Astrocyte (in vitro differentiated cells and primary cell): ENCODE measurements at regions not wholly inside any gene's neighbourhood (a gene's known extent, or its start where the extent isn't known, plus 50 kb on each side); places are given as distances from the start of the nearest gene placed in this dataset.
A peak's percentile ranks its signal among the peaks of the same experiment; 100 is the strongest.

Source experiments
- DNase-seq: peaks from one replicate; pipeline ENCODE4 v3.0.0-alpha.2; 2010; ENCODE audit warnings: low read depth
- FAIRE-seq: peaks from 2 replicates; lab custom pipeline; 2011; peaks lifted over from hg19 to GRCh38; lab: Jason Lieb, UNC
- H2AFZ ChIP-seq: 2 replicates; pipeline ENCODE4 v1.6.0; 2012; ENCODE audit warnings: low read depth, low read length, inconsistent platforms
- H3K27ac ChIP-seq: 2 replicates; pipeline ENCODE4 v1.5.1; 2011; ENCODE audit warnings: low read depth, low read length, inconsistent platforms
- H3K27me3 ChIP-seq: 2 replicates; pipeline ENCODE4 v1.6.0; 2011; ENCODE audit warnings: low read length, inconsistent platforms; ENCODE audit not compliant: insufficient read depth
- H3K36me3 ChIP-seq: 2 replicates; pipeline ENCODE4 v1.5.1; 2011; ENCODE audit warnings: low read length, inconsistent platforms; ENCODE audit not compliant: insufficient read depth
- H3K4me1 ChIP-seq: 2 replicates; pipeline ENCODE4 v1.5.1; 2011; ENCODE audit warnings: low read length, inconsistent platforms; ENCODE audit not compliant: insufficient read depth
- H3K4me2 ChIP-seq: 2 replicates; pipeline ENCODE4 v1.6.0; 2012; ENCODE audit warnings: low read length, inconsistent platforms
- H3K4me3 ChIP-seq: 2 replicates; pipeline ENCODE4 v1.5.1; 2011; ENCODE audit warnings: low read depth, mild to moderate bottlenecking, low read length, inconsistent platforms; ENCODE audit not compliant: insufficient read depth
- H3K79me2 ChIP-seq: 2 replicates; pipeline ENCODE4 v1.6.0; 2012; ENCODE audit warnings: mild to moderate bottlenecking, low read length, inconsistent platforms; ENCODE audit not compliant: insufficient read depth
- H3K9ac ChIP-seq: 2 replicates; pipeline ENCODE4 v1.6.0; 2012; ENCODE audit warnings: mild to moderate bottlenecking, low read length, inconsistent platforms
- H3K9me3 ChIP-seq: 2 replicates; pipeline ENCODE4 v1.5.1; 2012; ENCODE audit warnings: low read depth, mild to moderate bottlenecking, low read length, inconsistent platforms; ENCODE audit not compliant: insufficient read depth
- H4K20me1 ChIP-seq: 2 replicates; pipeline ENCODE4 v1.6.0; 2012; ENCODE audit warnings: low read length, inconsistent platforms; ENCODE audit not compliant: insufficient read depth
- H3K27ac Mint-ChIP-seq: one replicate; pipeline ENCODE4 v1.8.0; 2021; ENCODE audit warnings: mild to moderate bottlenecking, mixed read lengths; ENCODE audit not compliant: unreplicated experiment
- H3K27me3 Mint-ChIP-seq: one replicate; pipeline ENCODE4 v1.8.0; 2021; ENCODE audit warnings: low read depth, mixed read lengths; ENCODE audit not compliant: unreplicated experiment
- H3K36me3 Mint-ChIP-seq: one replicate; pipeline ENCODE4 v1.8.0; 2021; ENCODE audit warnings: low read depth, mixed read lengths; ENCODE audit not compliant: unreplicated experiment
- H3K4me1 Mint-ChIP-seq: one replicate; pipeline ENCODE4 v1.8.0; 2021; ENCODE audit warnings: low read depth, mixed read lengths; ENCODE audit not compliant: unreplicated experiment
- H3K4me3 Mint-ChIP-seq: one replicate; pipeline ENCODE4 v1.8.0; 2021; ENCODE audit warnings: mild to moderate bottlenecking, moderate library complexity, mixed read lengths; ENCODE audit not compliant: unreplicated experiment
- H3K9me3 Mint-ChIP-seq: one replicate; pipeline ENCODE4 v1.8.0; 2021; ENCODE audit warnings: mild to moderate bottlenecking, mixed read lengths; ENCODE audit not compliant: unreplicated experiment
- CTCF ChIP-seq: IDR thresholded peaks from 2 replicates; pipeline ENCODE4 v1.5.1; 2011; ENCODE audit warnings: low read depth, mild to moderate bottlenecking, inconsistent platforms, low read length, moderate library complexity; ENCODE audit not compliant: insufficient read depth
- EZH2 ChIP-seq: IDR thresholded peaks from 2 replicates; pipeline ENCODE4 v1.6.1; 2012; ENCODE audit warnings: mild to moderate bottlenecking, low read length, inconsistent platforms; ENCODE audit not compliant: insufficient read depth

GRCh38 chr5:93179466-93179865 is 401.6 kb downstream of the NR2F1-AS1 start:
- Histone ChIP-seq H3K79me2 (no peaks in the 10 kb centered on the region), H3K36me3 (no peaks in the 10 kb centered on the region), H3K4me2 (no peak overlapping the region), H4K20me1 (no peaks in the 10 kb centered on the region), H3K9me3 (no peaks in the 10 kb centered on the region), H3K4me1 (no peaks in the 10 kb centered on the region), H3K27me3 (no peaks in the 10 kb centered on the region), H3K4me3 (no peak overlapping the region), H3K9ac (no peak overlapping the region), H2AFZ (no peak overlapping the region), H3K27ac (no peak overlapping the region)
- peaks cover 3% of the 10 kb centered on the region for H3K27me3 Mint-ChIP-seq
- TF ChIP-seq EZH2 (no peak), CTCF (no peak)
- no peaks in the 10 kb centered on the region for H3K9me3 Mint-ChIP-seq
- no peaks in the 10 kb centered on the region for H3K4me1 Mint-ChIP-seq
- H3K27ac Mint-ChIP-seq = no peak overlapping the region
- no peak overlapping the region for H3K4me3 Mint-ChIP-seq
- H3K36me3 Mint-ChIP-seq = no peaks in the 10 kb centered on the region
- DNase-seq (no peak), FAIRE-seq (no peak)

- no peak for FAIRE-seq
- no peaks in the 10 kb centered on the region for H3K36me3 Mint-ChIP-seq
Observed at GRCh38 chr5:93174930-93175329, 406.1 kb downstream of the NR2F1-AS1 start.

GRCh38 chr5:93165559-93165958 is 415.5 kb downstream of the NR2F1-AS1 start:
- H3K4me3 Mint-ChIP-seq = no peak overlapping the region
- TF ChIP-seq CTCF = no peak
- TF ChIP-seq EZH2 = no peak
- no peaks in the 10 kb centered on the region for H3K36me3 Mint-ChIP-seq
- DNase-seq (no peak), FAIRE-seq (no peak)
- H3K9me3 Mint-ChIP-seq = peaks cover 13% of the 10 kb centered on the region
- Histone ChIP-seq H3K27me3 (no peaks in the 10 kb centered on the region), H3K4me3 (no peak overlapping the region), H3K9me3 (no peaks in the 10 kb centered on the region), H3K27ac (no peak overlapping the region), H3K9ac (no peak overlapping the region), H2AFZ (no peak overlapping the region), H3K4me1 (peaks cover 31% of the 10 kb centered on the region), H3K79me2 (no peaks in the 10 kb centered on the region), H4K20me1 (no peaks in the 10 kb centered on the region), H3K4me2 (no peak overlapping the region), H3K36me3 (no peaks in the 10 kb centered on the region)
- peaks cover 26% of the 10 kb centered on the region for H3K4me1 Mint-ChIP-seq
- no peaks in the 10 kb centered on the region for H3K27me3 Mint-ChIP-seq
- H3K27ac Mint-ChIP-seq = peak overlapping the region; percentile 38

More at GRCh38 chr5:93174930-93175329, 406.1 kb downstream of the NR2F1-AS1 start:
- H3K9me3 ChIP-seq = no peaks in the 10 kb centered on the region
- H2AFZ ChIP-seq = no peak overlapping the region
- no peak overlapping the region for H3K9ac ChIP-seq
- no peak for TF ChIP-seq CTCF
- no peak for TF ChIP-seq EZH2
- Mint-ChIP-seq H3K27me3 (peaks cover 3% of the 10 kb centered on the region), H3K27ac (no peak overlapping the region), H3K9me3 (peaks cover 6% of the 10 kb centered on the region), H3K4me3 (no peak overlapping the region), H3K4me1 (no peaks in the 10 kb centered on the region)
- H3K36me3 ChIP-seq = no peaks in the 10 kb centered on the region
- H4K20me1 ChIP-seq = no peaks in the 10 kb centered on the region
- H3K4me2 ChIP-seq = no peak overlapping the region
- H3K27ac ChIP-seq = no peak overlapping the region
- H3K4me3 ChIP-seq = no peak overlapping the region
- H3K79me2 ChIP-seq = no peaks in the 10 kb centered on the region
- H3K4me1 ChIP-seq = no peaks in the 10 kb centered on the region
- no peaks in the 10 kb centered on the region for H3K27me3 ChIP-seq
- no peak for DNase-seq
